WTC11 (cell line): ENCODE measurements at regions not wholly inside any gene's neighbourhood (a gene's known extent, or its start where the extent isn't known, plus 50 kb on each side); places are given as distances from the start of the nearest gene placed in this dataset.

Experiments
- ATAC-seq: fragments of 200-7000 bp; cut with Tn5 transposase; 2 replicates; pipeline ENCODE4 v1.10.0; 2021; ENCODE audit warnings: mild to moderate bottlenecking, moderate library complexity
- CTCF ChIA-PET: fragments of 300-600 bp; sonication (Branson Sonifier 250); formaldehyde crosslinking; loops from one replicate; lab custom pipeline; 2021; ENCODE audit warnings: antibody characterized with exemption; lab: Charles Lee
- POLR2A ChIA-PET: fragments of 350-600 bp; sonication (Branson Sonifier 250); formaldehyde crosslinking; loops from one replicate; lab custom pipeline; 2021; ENCODE audit warnings: antibody characterized with exemption; lab: Charles Lee
- DNase-seq: peaks from one replicate; pipeline ENCODE4 v3.0.0; 2021; ENCODE audit warnings: low spot score
- H3K27ac Mint-ChIP-seq: 2 replicates; pipeline ENCODE4 v1.8.0; 2021; ENCODE audit warnings: mixed read lengths
- H3K27me3 Mint-ChIP-seq: 2 replicates; pipeline ENCODE4 v1.8.0; 2021; ENCODE audit warnings: low read depth, mild to moderate bottlenecking, moderate library complexity, mixed read lengths
- H3K36me3 Mint-ChIP-seq: 2 replicates; pipeline ENCODE4 v1.8.0; 2021; ENCODE audit warnings: mixed read lengths
- H3K4me1 Mint-ChIP-seq: 2 replicates; pipeline ENCODE4 v1.8.0; 2022; ENCODE audit warnings: mixed read lengths
- H3K4me3 Mint-ChIP-seq: 2 replicates; pipeline ENCODE4 v1.8.0; 2021; ENCODE audit warnings: mild to moderate bottlenecking, moderate library complexity, mixed read lengths
- H3K9me3 Mint-ChIP-seq: 2 replicates; pipeline ENCODE4 v1.8.0; 2021; ENCODE audit warnings: mixed read lengths
- ATF2 ChIP-seq: sonication (generic); formaldehyde crosslinking; IDR thresholded peaks from 2 replicates; pipeline ENCODE4 v1.8.1; 2022; ENCODE audit warnings: low read depth, missing genetic modification reagents, borderline replicate concordance
- ATF6 ChIP-seq: sonication (generic); formaldehyde crosslinking; IDR thresholded peaks from 2 replicates; pipeline ENCODE4 v1.8.1; 2023; ENCODE audit warnings: mild to moderate bottlenecking, missing genetic modification reagents
- CBFB ChIP-seq: sonication (generic); formaldehyde crosslinking; IDR thresholded peaks from 2 replicates; pipeline ENCODE4 v1.8.1; 2022; ENCODE audit warnings: mild to moderate bottlenecking, low read depth, missing genetic modification reagents
- ETV6 ChIP-seq: sonication (generic); formaldehyde crosslinking; IDR thresholded peaks from 2 replicates; pipeline ENCODE4 v1.8.1; 2022; ENCODE audit warnings: mild to moderate bottlenecking, missing genetic modification reagents
- HMGXB4 ChIP-seq: sonication (generic); formaldehyde crosslinking; IDR thresholded peaks from 2 replicates; pipeline ENCODE4 v1.8.1; 2023; ENCODE audit warnings: mild to moderate bottlenecking, moderate library complexity, missing genetic modification reagents
- IRF2 ChIP-seq: sonication (generic); formaldehyde crosslinking; IDR thresholded peaks from 2 replicates; pipeline ENCODE4 v1.8.0; 2022; ENCODE audit warnings: low read depth, missing genetic modification reagents, borderline replicate concordance
- JAZF1 ChIP-seq: fragments of 250-450 bp; sonication (Bioruptor Pico); IDR thresholded peaks from 2 replicates; pipeline ENCODE4 v1.9.0; 2021; ENCODE audit warnings: moderate library complexity, mild to moderate bottlenecking, inconsistent platforms
- JUN ChIP-seq: sonication (generic); formaldehyde crosslinking; IDR thresholded peaks from 2 replicates; pipeline ENCODE4 v1.8.0; 2023; ENCODE audit warnings: mild to moderate bottlenecking, missing genetic modification reagents
- KAT7 ChIP-seq: sonication (generic); formaldehyde crosslinking; IDR thresholded peaks from 2 replicates; pipeline ENCODE4 v1.8.1; 2023; ENCODE audit warnings: missing genetic modification reagents, mild to moderate bottlenecking, borderline replicate concordance
- NFATC4 ChIP-seq: fragments of 250-450 bp; sonication (Bioruptor Pico); IDR thresholded peaks from 2 replicates; pipeline ENCODE4 v1.9.0; 2021; ENCODE audit warnings: mild to moderate bottlenecking
- NFE2L1 ChIP-seq: sonication (generic); formaldehyde crosslinking; IDR thresholded peaks from 2 replicates; pipeline ENCODE4 v1.8.1; 2023; ENCODE audit warnings: missing genetic modification reagents
- NR2C2 ChIP-seq: sonication (generic); formaldehyde crosslinking; IDR thresholded peaks from 2 replicates; pipeline ENCODE4 v1.8.0; 2022; ENCODE audit warnings: mild to moderate bottlenecking, missing genetic modification reagents
- SMAD3 ChIP-seq: sonication (generic); formaldehyde crosslinking; IDR thresholded peaks from 2 replicates; pipeline ENCODE4 v1.8.0; 2022; ENCODE audit warnings: missing genetic modification reagents, mild to moderate bottlenecking, borderline replicate concordance
- SMAD4 ChIP-seq: sonication (generic); formaldehyde crosslinking; IDR thresholded peaks from 2 replicates; pipeline ENCODE4 v1.8.0; 2022; ENCODE audit warnings: mild to moderate bottlenecking, missing genetic modification reagents
- ZNF121 ChIP-seq: sonication (generic); formaldehyde crosslinking; IDR thresholded peaks from 2 replicates; pipeline ENCODE4 v1.8.0; 2023; ENCODE audit warnings: missing genetic modification reagents
- ZNF232 ChIP-seq: sonication (generic); formaldehyde crosslinking; IDR thresholded peaks from 2 replicates; pipeline ENCODE4 v1.8.0; 2022; ENCODE audit warnings: mild to moderate bottlenecking, missing genetic modification reagents
- ZNF671 ChIP-seq: fragments of 250-450 bp; sonication (Bioruptor Pico); IDR thresholded peaks from 2 replicates; pipeline ENCODE4 v1.8.0; 2021; ENCODE audit warnings: mild to moderate bottlenecking
- TF ChIP-seq, protein P1 (sequence below): fragments of 250-450 bp; sonication (Bioruptor Pico); IDR thresholded peaks from 2 replicates; pipeline ENCODE4 v1.9.0; 2021; ENCODE audit warnings: mild to moderate bottlenecking
- TF ChIP-seq, protein P2 (sequence below): sonication (generic); formaldehyde crosslinking; conservative IDR thresholded peaks from 2 replicates; pipeline ENCODE4 v1.8.1; 2023; ENCODE audit warnings: mild to moderate bottlenecking, low read depth, missing genetic modification reagents, moderate library complexity
- TF ChIP-seq, protein P3 (sequence below): sonication (generic); formaldehyde crosslinking; IDR thresholded peaks from 2 replicates; pipeline ENCODE4 v1.8.1; 2023; ENCODE audit warnings: mild to moderate bottlenecking, missing genetic modification reagents, moderate library complexity

DNA sequence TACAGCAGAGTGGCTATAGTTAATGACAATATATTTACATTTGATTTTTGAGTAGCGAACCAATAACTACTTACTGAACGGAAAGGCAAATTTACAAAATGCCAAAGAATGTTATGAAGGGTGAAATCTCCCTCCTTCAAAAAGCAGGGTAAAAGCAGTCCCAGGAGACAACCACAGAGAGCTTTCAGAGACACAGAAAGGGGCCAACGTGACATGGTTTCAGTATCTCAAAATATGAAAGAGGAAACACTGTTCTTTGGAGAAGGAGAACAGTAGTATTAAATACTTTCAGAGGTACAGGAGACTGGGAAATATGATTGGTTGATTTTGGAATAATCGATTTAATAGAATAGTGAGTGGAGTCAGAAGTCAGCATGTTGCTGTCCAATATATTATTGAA is 52.3 kb upstream of the ROBO1 start:
- Mint-ChIP-seq H3K9me3 (peaks cover 20% of the 10 kb centered on the region), H3K27me3 (no peaks in the 10 kb centered on the region; the same call in 1 of the 2 replicates), H3K4me1 (peaks cover 4% of the 10 kb centered on the region), H3K4me3 (no peak overlapping the region), H3K36me3 (peaks cover 16% of the 10 kb centered on the region), H3K27ac (no peak overlapping the region)
- DNase-seq (no peak), ATAC-seq (no peak)
- ChIA-PET CTCF (no interaction called here), POLR2A (no interaction called here)
- TF ChIP-seq, protein P1, sequence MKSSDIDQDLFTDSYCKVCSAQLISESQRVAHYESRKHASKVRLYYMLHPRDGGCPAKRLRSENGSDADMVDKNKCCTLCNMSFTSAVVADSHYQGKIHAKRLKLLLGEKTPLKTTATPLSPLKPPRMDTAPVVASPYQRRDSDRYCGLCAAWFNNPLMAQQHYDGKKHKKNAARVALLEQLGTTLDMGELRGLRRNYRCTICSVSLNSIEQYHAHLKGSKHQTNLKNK (CRISPR knock-in tag), result no peak
- TF ChIP-seq NFATC4 (no peak), ZNF232 (no peak), ATF6 (CRISPR knock-in tag) (no peak), NFE2L1 (no peak), JAZF1 (no peak)

- ATAC-seq, result no peak
- H3K4me3 Mint-ChIP-seq, result no peak overlapping the region
- H3K9me3 Mint-ChIP-seq, result peaks cover 26% of the 10 kb centered on the region
- no peak for TF ChIP-seq NFE2L1
- TF ChIP-seq ATF2 (CRISPR knock-in tag), result no peak
- TF ChIP-seq IRF2, result no peak
- TF ChIP-seq ZNF671 (CRISPR knock-in tag), result no peak
- TF ChIP-seq, protein P2, sequence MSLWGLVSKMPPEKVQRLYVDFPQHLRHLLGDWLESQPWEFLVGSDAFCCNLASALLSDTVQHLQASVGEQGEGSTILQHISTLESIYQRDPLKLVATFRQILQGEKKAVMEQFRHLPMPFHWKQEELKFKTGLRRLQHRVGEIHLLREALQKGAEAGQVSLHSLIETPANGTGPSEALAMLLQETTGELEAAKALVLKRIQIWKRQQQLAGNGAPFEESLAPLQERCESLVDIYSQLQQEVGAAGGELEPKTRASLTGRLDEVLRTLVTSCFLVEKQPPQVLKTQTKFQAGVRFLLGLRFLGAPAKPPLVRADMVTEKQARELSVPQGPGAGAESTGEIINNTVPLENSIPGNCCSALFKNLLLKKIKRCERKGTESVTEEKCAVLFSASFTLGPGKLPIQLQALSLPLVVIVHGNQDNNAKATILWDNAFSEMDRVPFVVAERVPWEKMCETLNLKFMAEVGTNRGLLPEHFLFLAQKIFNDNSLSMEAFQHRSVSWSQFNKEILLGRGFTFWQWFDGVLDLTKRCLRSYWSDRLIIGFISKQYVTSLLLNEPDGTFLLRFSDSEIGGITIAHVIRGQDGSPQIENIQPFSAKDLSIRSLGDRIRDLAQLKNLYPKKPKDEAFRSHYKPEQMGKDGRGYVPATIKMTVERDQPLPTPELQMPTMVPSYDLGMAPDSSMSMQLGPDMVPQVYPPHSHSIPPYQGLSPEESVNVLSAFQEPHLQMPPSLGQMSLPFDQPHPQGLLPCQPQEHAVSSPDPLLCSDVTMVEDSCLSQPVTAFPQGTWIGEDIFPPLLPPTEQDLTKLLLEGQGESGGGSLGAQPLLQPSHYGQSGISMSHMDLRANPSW (CRISPR knock-in tag), result no peak
- TF ChIP-seq ETV6 (CRISPR knock-in tag), result no peak
- TF ChIP-seq, protein P3, sequence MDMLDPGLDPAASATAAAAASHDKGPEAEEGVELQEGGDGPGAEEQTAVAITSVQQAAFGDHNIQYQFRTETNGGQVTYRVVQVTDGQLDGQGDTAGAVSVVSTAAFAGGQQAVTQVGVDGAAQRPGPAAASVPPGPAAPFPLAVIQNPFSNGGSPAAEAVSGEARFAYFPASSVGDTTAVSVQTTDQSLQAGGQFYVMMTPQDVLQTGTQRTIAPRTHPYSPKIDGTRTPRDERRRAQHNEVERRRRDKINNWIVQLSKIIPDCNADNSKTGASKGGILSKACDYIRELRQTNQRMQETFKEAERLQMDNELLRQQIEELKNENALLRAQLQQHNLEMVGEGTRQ (CRISPR knock-in tag), result no peak
- no peak for TF ChIP-seq JUN (CRISPR knock-in tag)
- no peak for TF ChIP-seq CBFB (CRISPR knock-in tag)
- no peak for TF ChIP-seq SMAD4
- no peak for TF ChIP-seq HMGXB4 (CRISPR knock-in tag)
- no peak for TF ChIP-seq KAT7 (CRISPR knock-in tag)
- no peak for TF ChIP-seq NR2C2 (CRISPR knock-in tag)
- no peak for TF ChIP-seq SMAD3 (CRISPR knock-in tag)
- no peak for TF ChIP-seq ZNF121 (CRISPR knock-in tag)
- TF ChIP-seq, all 79 proteins: peak for 0
- ChIA-PET POLR2A (no interaction called here), CTCF (no interaction called here)
- peaks cover 19% of the 10 kb centered on the region for H3K36me3 Mint-ChIP-seq
- H3K27me3 Mint-ChIP-seq, result no peaks in the 10 kb centered on the region; the same call in 1 of the 2 replicates
- H3K4me1 Mint-ChIP-seq, result peaks cover 4% of the 10 kb centered on the region
- H3K27ac Mint-ChIP-seq, result no peak overlapping the region
- DNase-seq, result no peak
These were observed 50.2 kb upstream of the ROBO1 start for GRCh38 chr3:79818015-79818414.
